DMS114 treated with DMSO at 0.1 percent for 48 hours (cell line): ENCODE measurements at regions not wholly inside any gene's neighbourhood (a gene's known extent, or its start where the extent isn't known, plus 50 kb on each side); places are given as distances from the start of the nearest gene placed in this dataset.

Experiments used
- DNase-seq: peaks from one replicate; lab custom pipeline; 2025; ENCODE audit not compliant: unreplicated experiment; lab: John Stamatoyannopoulos, UW

- DNase-seq = no peak
Measured at GRCh38 chr12:126534495-126534894, 1469.3 kb downstream of the AACS start.

- no peak for DNase-seq
Measured at GRCh38 chr12:126534942-126535341, 1469.7 kb downstream of the AACS start.

GRCh38 chr12:126535971-126536370 is 1470.7 kb downstream of the AACS start:
- DNase-seq = no peak

GRCh38 chr12:126537961-126538530 is 1472.8 kb downstream of the AACS start:
- DNase-seq = no peak

GRCh38 chr12:126538888-126539287 is 1473.7 kb downstream of the AACS start:
- no peak for DNase-seq

GRCh38 chr12:126545411-126545810 is 1480.2 kb downstream of the AACS start:
- no peak for DNase-seq

GRCh38 chr12:126547905-126548304 is 1482.7 kb downstream of the AACS start:
- no peak for DNase-seq

GRCh38 chr12:126551869-126552268 is 1486.6 kb downstream of the AACS start:
- no peak for DNase-seq

- DNase-seq = no peak
Measured at GRCh38 chr12:126554625-126555024, 1489.4 kb downstream of the AACS start.

- no peak for DNase-seq
Measured at GRCh38 chr12:126557659-126558058, 1492.4 kb downstream of the AACS start.

- DNase-seq = no peak
Measured at GRCh38 chr12:126558219-126558618, 1493.0 kb downstream of the AACS start.

- no peak for DNase-seq
Measured at GRCh38 chr12:126558810-126559209, 1493.6 kb downstream of the AACS start.

GRCh38 chr12:126567016-126567415 is 1501.8 kb downstream of the AACS start:
- no peak for DNase-seq

GRCh38 chr12:126569706-126570105 is 1504.5 kb downstream of the AACS start:
- DNase-seq = no peak

GRCh38 chr12:126570566-126570965 is 1505.3 kb downstream of the AACS start:
- DNase-seq = no peak

- DNase-seq = no peak
Measured at GRCh38 chr12:126572170-126572569, 1506.9 kb downstream of the AACS start.

- DNase-seq = no peak
Measured at GRCh38 chr12:126581655-126582054, 1516.4 kb downstream of the AACS start.

GRCh38 chr12:126582231-126582630 is 1517.0 kb downstream of the AACS start:
- no peak for DNase-seq

- DNase-seq = no peak
Measured at GRCh38 chr12:126588586-126589249, 1523.5 kb downstream of the AACS start.

GRCh38 chr12:126591533-126591932 is 1526.3 kb downstream of the AACS start:
- DNase-seq = no peak

GRCh38 chr12:126601184-126602170 is 1536.2 kb downstream of the AACS start:
- no peak for DNase-seq

GRCh38 chr12:126602612-126603011 is 1537.4 kb downstream of the AACS start:
- no peak for DNase-seq
